H9 (cell line): ENCODE measurements at regions not wholly inside any gene's neighbourhood (a gene's known extent, or its start where the extent isn't known, plus 50 kb on each side); places are given as distances from the start of the nearest gene placed in this dataset.

Source experiments
- DNase-seq: peaks from one replicate; pipeline ENCODE4 v3.0.0-alpha.2; 2017
- H2AFZ ChIP-seq: one replicate; pipeline ENCODE4 v1.6.1; 2013; ENCODE audit warnings: mild to moderate bottlenecking, low read length, control low read depth, moderate library complexity
- H2AK5ac ChIP-seq: 2 replicates; pipeline ENCODE4 v1.6.1; 2013; ENCODE audit warnings: low read length, control low read depth, mixed read lengths; ENCODE audit not compliant: insufficient read length
- H2BK120ac ChIP-seq: one replicate; pipeline ENCODE4 v1.6.1; 2013; ENCODE audit warnings: low read depth, mild to moderate bottlenecking, low read length, control low read depth, inconsistent platforms; ENCODE audit not compliant: poor library complexity, severe bottlenecking
- H2BK12ac ChIP-seq: 2 replicates; pipeline ENCODE4 v1.6.1; 2013; ENCODE audit warnings: low read length, control low read depth, mixed read lengths, low read depth; ENCODE audit not compliant: insufficient read length
- H2BK15ac ChIP-seq: 2 replicates; pipeline ENCODE4 v1.6.1; 2013; ENCODE audit warnings: low read depth, low read length, control low read depth
- H2BK20ac ChIP-seq: one replicate; pipeline ENCODE4 v1.6.1; 2013; ENCODE audit warnings: low read depth, mild to moderate bottlenecking, low read length, control low read depth, inconsistent platforms; ENCODE audit not compliant: poor library complexity, severe bottlenecking
- H2BK5ac ChIP-seq: 2 replicates; pipeline ENCODE4 v1.6.1; 2013; ENCODE audit warnings: low read length, control low read depth, mixed read lengths; ENCODE audit not compliant: insufficient read length
- H3K14ac ChIP-seq: 2 replicates; pipeline ENCODE4 v1.6.1; 2013; ENCODE audit warnings: low read length, control low read depth; ENCODE audit not compliant: insufficient read depth
- H3K18ac ChIP-seq: 2 replicates; pipeline ENCODE4 v1.6.1; 2013; ENCODE audit warnings: low read depth, mild to moderate bottlenecking, mixed read lengths, low read length, control low read depth; ENCODE audit not compliant: insufficient read length
- H3K23ac ChIP-seq: 2 replicates; pipeline ENCODE4 v1.6.1; 2013; ENCODE audit warnings: low read length, control low read depth, mixed read lengths, low read depth; ENCODE audit not compliant: insufficient read length
- H3K23me2 ChIP-seq: 2 replicates; pipeline ENCODE4 v1.6.1; 2013; ENCODE audit warnings: low read depth, mild to moderate bottlenecking, mixed read lengths, low read length, control low read depth; ENCODE audit not compliant: insufficient read length, poor library complexity, severe bottlenecking
- H3K27ac ChIP-seq: 2 replicates; pipeline ENCODE4 v1.5.1; 2013; ENCODE audit warnings: low read length, control low read depth, mixed read lengths, low read depth; ENCODE audit not compliant: insufficient read length
- H3K27me3 ChIP-seq: 2 replicates; pipeline ENCODE4 v1.6.1; 2013; ENCODE audit warnings: low read length, control low read depth, inconsistent platforms; ENCODE audit not compliant: insufficient read depth
- H3K4ac ChIP-seq: 2 replicates; pipeline ENCODE4 v1.6.1; 2013; ENCODE audit warnings: low read depth, mild to moderate bottlenecking, control low read depth, inconsistent platforms, low read length, moderate library complexity
- H3K4me1 ChIP-seq: 2 replicates; pipeline ENCODE4 v1.6.1; 2013; ENCODE audit warnings: low read length, control low read depth, inconsistent platforms; ENCODE audit not compliant: insufficient read depth
- H3K4me2 ChIP-seq: 2 replicates; pipeline ENCODE4 v1.6.1; 2013; ENCODE audit warnings: low read length, control low read depth, mixed read lengths; ENCODE audit not compliant: insufficient read length, insufficient read depth
- H3K56ac ChIP-seq: 2 replicates; pipeline ENCODE4 v1.6.1; 2013; ENCODE audit warnings: low read depth, mild to moderate bottlenecking, mixed read lengths, low read length, control low read depth; ENCODE audit not compliant: insufficient read length
- H3K79me1 ChIP-seq: 2 replicates; pipeline ENCODE4 v1.6.1; 2013; ENCODE audit warnings: low read depth, mild to moderate bottlenecking, moderate library complexity, low read length, control low read depth, inconsistent platforms; ENCODE audit not compliant: insufficient read depth, poor library complexity, severe bottlenecking
- H3K79me2 ChIP-seq: 2 replicates; pipeline ENCODE4 v1.6.1; 2013; ENCODE audit warnings: low read length, control low read depth, inconsistent platforms; ENCODE audit not compliant: insufficient read depth
- H3K9ac ChIP-seq: 2 replicates; pipeline ENCODE4 v1.6.1; 2013; ENCODE audit warnings: low read length, control low read depth, mixed read lengths; ENCODE audit not compliant: insufficient read length; ENCODE audit errors: extremely low read depth
- H3K9me3 ChIP-seq: one replicate; pipeline ENCODE4 v1.6.1; 2013; ENCODE audit warnings: low read depth, low read length, inconsistent platforms; ENCODE audit not compliant: control insufficient read depth
- H3T11ph ChIP-seq: one replicate; pipeline ENCODE4 v1.6.1; 2013; ENCODE audit warnings: mild to moderate bottlenecking, low read length, control low read depth, inconsistent platforms
- H4K20me1 ChIP-seq: one replicate; pipeline ENCODE4 v1.6.1; 2013; ENCODE audit not compliant: control insufficient read depth, insufficient read length, insufficient read depth
- H4K5ac ChIP-seq: 2 replicates; pipeline ENCODE4 v1.6.1; 2013; ENCODE audit warnings: low read depth, mild to moderate bottlenecking, mixed read lengths, low read length, control low read depth; ENCODE audit not compliant: insufficient read length
- H4K8ac ChIP-seq: replicated peaks from 2 replicates; pipeline ENCODE4 v1.6.1; 2013; ENCODE audit warnings: low read length, control low read depth, mixed read lengths, low read depth; ENCODE audit not compliant: insufficient read length
- H4K91ac ChIP-seq: 2 replicates; pipeline ENCODE4 v1.6.1; 2013; ENCODE audit warnings: low read depth, mild to moderate bottlenecking, moderate library complexity, mixed read lengths, low read length, control low read depth; ENCODE audit not compliant: insufficient read length
- H3K27ac Mint-ChIP-seq, 3 experiments: 2 replicates in 2 of 3; 3 replicates in 1 of 3; pipeline ENCODE4 v1.8.0; 2020 to 2021; ENCODE audit warnings: mixed read lengths in 3 of 3, mild to moderate bottlenecking in 1 of 3, moderate library complexity in 1 of 3
- H3K27me3 Mint-ChIP-seq: 2 replicates; pipeline ENCODE4 v1.8.0; 2021; ENCODE audit warnings: low read depth, mild to moderate bottlenecking, moderate library complexity, mixed read lengths
- H3K36me3 Mint-ChIP-seq, 3 experiments: 2 replicates in 2 of 3; 3 replicates in 1 of 3; pipeline ENCODE4 v1.8.0; 2020 to 2021; ENCODE audit warnings: low read depth in 3 of 3, mixed read lengths in 3 of 3; ENCODE audit not compliant: insufficient read depth in 1 of 3
- H3K4me1 Mint-ChIP-seq, 2 experiments: 2 replicates each; pipeline ENCODE4 v1.8.0; 2020; ENCODE audit warnings: mixed read lengths in 2 of 2
- H3K4me3 Mint-ChIP-seq, 2 experiments: 2 replicates in 1 of 2; 3 replicates in 1 of 2; pipeline ENCODE4 v1.8.0; 2020 to 2021; ENCODE audit warnings: mild to moderate bottlenecking in 2 of 2, mixed read lengths in 2 of 2, moderate library complexity in 1 of 2
- H3K9me3 Mint-ChIP-seq, 2 experiments: 2 replicates in 1 of 2; 3 replicates in 1 of 2; pipeline ENCODE4 v1.8.0; 2020; ENCODE audit warnings: mild to moderate bottlenecking in 2 of 2, mixed read lengths in 2 of 2, moderate library complexity in 1 of 2
- CTCF ChIP-seq: fragments of 200-600 bp; sonication (generic); conservative IDR thresholded peaks from 3 replicates; pipeline ENCODE4 v1.8.0; 2021; ENCODE audit warnings: antibody characterized with exemption, mild to moderate bottlenecking
- WGBS: extraction: QIAGEN DNeasy Blood & Tissue Kit; methylation state at CpG from one replicate; pipeline ENCODE4 v1.1.7; 2013; ENCODE audit warnings: missing lambda C conversion rate, low lambda C conversion rate, mixed read lengths; ENCODE audit not compliant: insufficient read length; ENCODE audit errors: extremely low coverage; 5-methylcytosine and 5-hydroxymethylcytosine counted together

- Mint-ChIP-seq H3K27ac (no peak overlapping the region), H3K4me3 (no peak overlapping the region), H3K4me1 (no peaks in the 10 kb centered on the region), H3K36me3 (no peaks in the 10 kb centered on the region), H3K27me3 (no peaks in the 10 kb centered on the region), H3K9me3 (peaks cover 0 to 3% of the 10 kb centered on the region in 2 experiments; a peak in 1 of 5 replicates)
- H3K9me3 ChIP-seq = no peaks in the 10 kb centered on the region
- TF ChIP-seq CTCF = no peak
- no peaks in the 10 kb centered on the region for H3K79me1 ChIP-seq
- WGBS = no CpG with 5 or more reads among the region's 4 CpGs
- no peak overlapping the region for H3K56ac ChIP-seq
- no peak overlapping the region for H2BK15ac ChIP-seq
- no peak overlapping the region for H3K14ac ChIP-seq
- no peak overlapping the region for H3K9ac ChIP-seq
- no peak overlapping the region for H3K4ac ChIP-seq
- H3K79me2 ChIP-seq = no peaks in the 10 kb centered on the region
- no peaks in the 10 kb centered on the region for H4K20me1 ChIP-seq
- H3K27ac ChIP-seq = no peak overlapping the region
- no peak overlapping the region for H4K91ac ChIP-seq
- no peak overlapping the region for H2AFZ ChIP-seq
- H3K23ac ChIP-seq = no peak overlapping the region
- H4K5ac ChIP-seq = no peak overlapping the region
- H3T11ph ChIP-seq = no peak overlapping the region
- H2BK5ac ChIP-seq = no peak overlapping the region
- H3K23me2 ChIP-seq = no peaks in the 10 kb centered on the region
- H2BK120ac ChIP-seq = no peak overlapping the region
- no peak overlapping the region for H4K8ac ChIP-seq
- no peak for DNase-seq
- H3K4me2 ChIP-seq = no peak overlapping the region
- no peaks in the 10 kb centered on the region for H3K4me1 ChIP-seq
- no peak overlapping the region for H2AK5ac ChIP-seq
- H2BK20ac ChIP-seq = no peak overlapping the region
- H3K18ac ChIP-seq = no peak overlapping the region
- H2BK12ac ChIP-seq = no peak overlapping the region
- no peaks in the 10 kb centered on the region for H3K27me3 ChIP-seq
These were observed 172.8 kb upstream of the RASA1 start for GRCh38 chr5:87094833-87095232.
